Testis (tissue), 2 donors: ENCODE measurements at regions not wholly inside any gene's neighbourhood (a gene's known extent, or its start where the extent isn't known, plus 50 kb on each side); places are given as distances from the start of the nearest gene placed in this dataset.

ENCODE experiments used
- CTCF ChIP-seq, 3 experiments: fragments of 450-650 bp in 2 of 3; fragments of 200-600 bp in 1 of 3; sonication (generic) in 1 of 3; IDR thresholded peaks; one replicate each; pipeline ENCODE4 v1.5.1; 2016 to 2019; ENCODE audit warnings: antibody characterized with exemption in 3 of 3, mild to moderate bottlenecking in 2 of 3, moderate library complexity in 1 of 3
- POLR2A ChIP-seq: fragments of 450-650 bp; IDR thresholded peaks from one replicate; pipeline ENCODE4 v1.6.1; 2017; ENCODE audit warnings: antibody characterized with exemption, mild to moderate bottlenecking, moderate library complexity

GRCh38 chr1:235013512-235013911 lies 115.1 kb downstream of the TOMM20 start:
- no peak for TF ChIP-seq CTCF (IDR thresholded peaks at IDR 0.05)
- no peak for TF ChIP-seq POLR2A
